Trophoblast cell (in vitro differentiated cells and primary cell): ENCODE measurements at regions not wholly inside any gene's neighbourhood (a gene's known extent, or its start where the extent isn't known, plus 50 kb on each side); places are given as distances from the start of the nearest gene placed in this dataset.

Source experiments
- DNase-seq, 2 donors: peaks; one replicate each; pipeline ENCODE4 v3.0.0-alpha.2; 2016
- H2AFZ ChIP-seq: 2 replicates; pipeline ENCODE4 v1.6.1; 2013; ENCODE audit warnings: low read length, moderate library complexity, mild to moderate bottlenecking; ENCODE audit not compliant: insufficient read depth, poor library complexity
- H2AK5ac ChIP-seq: 2 replicates; pipeline ENCODE4 v1.6.1; 2013; ENCODE audit warnings: mild to moderate bottlenecking, low read length
- H2BK120ac ChIP-seq: 2 replicates; pipeline ENCODE4 v1.6.1; 2013; ENCODE audit warnings: low read length, mild to moderate bottlenecking, moderate library complexity; ENCODE audit not compliant: insufficient read depth, poor library complexity
- H2BK12ac ChIP-seq: 2 replicates; pipeline ENCODE4 v1.6.1; 2013; ENCODE audit warnings: mild to moderate bottlenecking, low read length, moderate library complexity
- H2BK5ac ChIP-seq: 2 replicates; pipeline ENCODE4 v1.6.1; 2013; ENCODE audit warnings: low read length, low read depth, moderate library complexity, mild to moderate bottlenecking; ENCODE audit not compliant: poor library complexity
- H3K14ac ChIP-seq: 2 replicates; pipeline ENCODE4 v1.6.1; 2013; ENCODE audit warnings: mild to moderate bottlenecking, low read length
- H3K18ac ChIP-seq: 2 replicates; pipeline ENCODE4 v1.6.1; 2013; ENCODE audit warnings: mild to moderate bottlenecking, low read length
- H3K23ac ChIP-seq: 2 replicates; pipeline ENCODE4 v1.6.1; 2013; ENCODE audit warnings: low read length
- H3K27ac ChIP-seq: 2 replicates; pipeline ENCODE4 v1.5.1; 2013; ENCODE audit warnings: low read depth, mild to moderate bottlenecking, inconsistent platforms, low read length, moderate library complexity
- H3K27me3 ChIP-seq: 2 replicates; pipeline ENCODE4 v1.6.1; 2013; ENCODE audit warnings: inconsistent platforms, mild to moderate bottlenecking, low read length, moderate library complexity; ENCODE audit not compliant: insufficient read depth
- H3K36me3 ChIP-seq, 2 experiments: 1 replicate in 1 of 2; 2 replicates in 1 of 2; pipeline ENCODE4 v1.6.1; 2013; ENCODE audit warnings: low read length in 2 of 2, mild to moderate bottlenecking in 2 of 2, moderate library complexity in 1 of 2; ENCODE audit not compliant: insufficient read depth in 2 of 2, control insufficient read depth in 1 of 2
- H3K4ac ChIP-seq: 2 replicates; pipeline ENCODE4 v1.6.1; 2013; ENCODE audit warnings: low read depth, mild to moderate bottlenecking, low read length, moderate library complexity
- H3K4me1 ChIP-seq, 2 experiments: 1 replicate in 1 of 2; 2 replicates in 1 of 2; pipeline ENCODE4 v1.6.1; 2013; ENCODE audit warnings: low read length in 2 of 2, mild to moderate bottlenecking in 2 of 2, moderate library complexity in 1 of 2; ENCODE audit not compliant: insufficient read depth in 2 of 2, control insufficient read depth in 1 of 2
- H3K4me2 ChIP-seq: 2 replicates; pipeline ENCODE4 v1.6.1; 2013; ENCODE audit warnings: inconsistent platforms, mild to moderate bottlenecking, low read length, moderate library complexity
- H3K4me3 ChIP-seq: 2 replicates; pipeline ENCODE4 v1.5.1; 2013; ENCODE audit warnings: mild to moderate bottlenecking, low read depth, low read length, inconsistent platforms
- H3K79me1 ChIP-seq: one replicate; pipeline ENCODE4 v1.6.1; 2013; ENCODE audit warnings: low read length
- H3K79me2 ChIP-seq: 2 replicates; pipeline ENCODE4 v1.6.1; 2013; ENCODE audit warnings: low read length, mild to moderate bottlenecking; ENCODE audit not compliant: control insufficient read depth, insufficient read depth, poor library complexity
- H3K9ac ChIP-seq: 2 replicates; pipeline ENCODE4 v1.6.1; 2013; ENCODE audit warnings: mild to moderate bottlenecking, low read length
- H3K9me3 ChIP-seq: 2 replicates; pipeline ENCODE4 v1.6.1; 2013; ENCODE audit warnings: low read depth, mild to moderate bottlenecking, control low read depth, inconsistent platforms, low read length; ENCODE audit not compliant: insufficient read depth
- H4K12ac ChIP-seq: 2 replicates; pipeline ENCODE4 v1.6.1; 2013; ENCODE audit warnings: low read depth, mild to moderate bottlenecking, low read length, moderate library complexity
- H4K8ac ChIP-seq: 2 replicates; pipeline ENCODE4 v1.6.1; 2013; ENCODE audit warnings: low read depth, mild to moderate bottlenecking, low read length, moderate library complexity
- H4K91ac ChIP-seq: one replicate; pipeline ENCODE4 v1.6.1; 2013; ENCODE audit warnings: low read depth, mild to moderate bottlenecking, low read length, moderate library complexity
- WGBS: extraction: QIAGEN DNeasy Blood & Tissue Kit; methylation state at CpG from one replicate; pipeline ENCODE4 v1.1.7; 2013; ENCODE audit warnings: missing lambda C conversion rate; ENCODE audit not compliant: insufficient read length, insufficient coverage; ENCODE audit errors: extremely low coverage; 5-methylcytosine and 5-hydroxymethylcytosine counted together

DNA sequence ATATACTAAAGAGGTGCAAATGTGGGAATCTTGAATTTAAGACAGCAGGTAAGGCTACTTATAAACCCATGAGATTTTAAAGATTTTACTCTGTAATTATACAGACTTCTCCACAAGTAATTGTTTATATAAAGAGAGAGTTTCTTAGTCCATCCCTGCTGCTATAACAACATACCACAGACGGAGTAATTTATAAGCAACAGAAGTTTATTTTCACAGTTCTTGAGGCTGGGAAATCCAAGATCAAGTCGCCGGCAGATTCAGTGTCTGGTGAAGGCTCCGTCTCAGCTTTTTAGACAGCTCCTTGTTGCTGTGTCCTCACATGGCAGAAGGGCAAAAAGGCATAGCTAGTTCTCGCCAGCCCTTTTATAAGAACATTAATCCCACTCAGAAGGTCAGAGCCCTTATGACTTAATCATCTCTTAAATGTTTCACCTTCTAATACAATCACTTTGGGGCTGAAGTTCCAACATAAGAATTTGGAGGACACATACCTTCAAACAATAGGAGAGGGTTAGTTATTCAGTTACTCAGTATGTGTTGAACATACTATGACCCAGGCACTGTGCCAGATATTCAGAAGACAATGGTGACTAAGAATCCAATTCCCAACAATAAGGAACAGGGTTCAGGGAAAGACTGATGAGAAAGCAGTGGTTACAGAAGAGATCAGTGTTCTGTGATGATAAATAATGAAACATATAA is 466.0 kb downstream of the RIT2 start:
- no peak overlapping the region for H3K23ac ChIP-seq
- no peak overlapping the region for H4K91ac ChIP-seq
- H3K79me1 ChIP-seq, result no peaks in the 10 kb centered on the region

DNA sequence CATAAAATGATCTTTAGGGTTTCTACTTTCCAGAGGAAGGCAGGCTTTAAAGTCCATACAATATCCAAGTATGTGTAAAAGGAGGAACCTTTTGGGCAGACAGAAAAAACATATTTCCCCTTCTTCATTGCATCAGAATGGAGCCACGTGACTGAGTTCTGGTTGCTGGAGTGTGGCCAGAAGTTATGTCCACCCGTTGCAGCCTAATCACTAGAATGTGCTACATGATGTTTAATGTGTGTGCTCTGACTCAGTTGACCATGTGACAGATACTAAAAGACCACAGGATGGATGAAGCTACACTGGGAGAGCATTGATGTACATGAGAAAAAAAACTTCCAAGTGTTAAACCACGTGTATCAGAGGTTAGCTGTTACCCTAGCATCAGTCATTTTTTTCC is 460.9 kb downstream of the RIT2 start:
- H3K4me3 ChIP-seq, result no peak overlapping the region
- H3K27me3 ChIP-seq, result no peaks in the 10 kb centered on the region
- no CpG with 5 or more reads among the region's 3 CpGs for WGBS
- no peak overlapping the region for H3K18ac ChIP-seq
- no peak overlapping the region for H3K14ac ChIP-seq
- no peak overlapping the region for H2AK5ac ChIP-seq
- H3K79me1 ChIP-seq, result no peaks in the 10 kb centered on the region
- no peak for DNase-seq
- no peak overlapping the region for H3K9ac ChIP-seq
- no peak overlapping the region for H2AFZ ChIP-seq
- no peaks in the 10 kb centered on the region for H3K79me2 ChIP-seq
- no peak overlapping the region for H2BK5ac ChIP-seq
- no peak overlapping the region for H2BK120ac ChIP-seq
- H4K91ac ChIP-seq, result no peak overlapping the region
- H3K4ac ChIP-seq, result no peak overlapping the region
- no peak overlapping the region for H4K12ac ChIP-seq
- no peak overlapping the region for H3K27ac ChIP-seq
- H3K23ac ChIP-seq, result no peak overlapping the region
- no peaks in the 10 kb centered on the region for H3K9me3 ChIP-seq
- no peak overlapping the region for H2BK12ac ChIP-seq
- no peaks in the 10 kb centered on the region for H3K36me3 ChIP-seq
- no peak overlapping the region for H3K4me2 ChIP-seq
- no peaks in the 10 kb centered on the region for H3K4me1 ChIP-seq
- no peak overlapping the region for H4K8ac ChIP-seq

More for the DNA sequence above, 466.0 kb downstream of the RIT2 start:
- Histone ChIP-seq H3K4ac (no peak overlapping the region), H3K4me1 (no peaks in the 10 kb centered on the region), H2BK5ac (no peak overlapping the region), H3K14ac (no peak overlapping the region), H3K4me3 (no peak overlapping the region), H2BK12ac (no peak overlapping the region), H4K8ac (no peak overlapping the region), H3K27me3 (no peaks in the 10 kb centered on the region), H3K9me3 (no peaks in the 10 kb centered on the region), H3K79me2 (no peaks in the 10 kb centered on the region), H2AK5ac (no peak overlapping the region), H3K9ac (no peak overlapping the region), H4K12ac (no peak overlapping the region), H3K4me2 (no peak overlapping the region), H3K36me3 (no peaks in the 10 kb centered on the region), H3K18ac (no peak overlapping the region), H2AFZ (no peak overlapping the region), H2BK120ac (no peak overlapping the region), H3K27ac (no peak overlapping the region)
- no peak for DNase-seq
- whole genome bisulfite sequencing, result no CpG with 5 or more reads among the region's 5 CpGs

DNA sequence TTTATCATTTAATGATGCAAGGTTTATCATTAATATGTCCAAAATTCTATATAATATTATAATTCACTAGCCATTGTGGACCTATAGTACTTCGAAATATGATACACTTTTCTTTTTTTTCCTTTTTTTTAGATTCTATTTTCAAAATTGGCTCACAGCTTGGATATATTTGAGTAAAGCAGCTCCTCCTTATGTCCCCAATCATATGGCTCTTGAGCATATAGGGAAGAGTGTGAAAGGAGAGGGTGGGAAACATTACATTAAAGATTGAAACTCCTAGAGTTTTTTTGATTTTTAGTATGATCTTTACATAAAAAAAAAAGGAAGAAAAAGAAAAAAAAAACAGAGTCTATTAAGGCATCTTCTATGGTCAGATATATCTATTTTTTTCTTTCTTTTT is 457.9 kb downstream of the RIT2 start:
- no peak overlapping the region for H3K18ac ChIP-seq
- no peak overlapping the region for H4K91ac ChIP-seq
- no peak overlapping the region for H3K4ac ChIP-seq
- no peak overlapping the region for H3K4me3 ChIP-seq
- H3K23ac ChIP-seq, result no peak overlapping the region
- H2AK5ac ChIP-seq, result no peak overlapping the region
- H2AFZ ChIP-seq, result no peak overlapping the region
- no peak overlapping the region for H4K12ac ChIP-seq
- H3K27ac ChIP-seq, result no peak overlapping the region
- DNase-seq, result no peak
- no peak overlapping the region for H3K14ac ChIP-seq
- no peaks in the 10 kb centered on the region for H3K36me3 ChIP-seq
- H3K4me2 ChIP-seq, result no peak overlapping the region
- no peak overlapping the region for H2BK120ac ChIP-seq
- WGBS, result no CpG with 5 or more reads among the region's 1 CpG
- no peak overlapping the region for H3K9ac ChIP-seq
- no peak overlapping the region for H4K8ac ChIP-seq
- no peaks in the 10 kb centered on the region for H3K79me1 ChIP-seq
- no peaks in the 10 kb centered on the region for H3K27me3 ChIP-seq
- H3K79me2 ChIP-seq, result no peaks in the 10 kb centered on the region
- H2BK12ac ChIP-seq, result no peak overlapping the region
- H3K9me3 ChIP-seq, result no peaks in the 10 kb centered on the region
- no peaks in the 10 kb centered on the region for H3K4me1 ChIP-seq
- H2BK5ac ChIP-seq, result no peak overlapping the region

DNA sequence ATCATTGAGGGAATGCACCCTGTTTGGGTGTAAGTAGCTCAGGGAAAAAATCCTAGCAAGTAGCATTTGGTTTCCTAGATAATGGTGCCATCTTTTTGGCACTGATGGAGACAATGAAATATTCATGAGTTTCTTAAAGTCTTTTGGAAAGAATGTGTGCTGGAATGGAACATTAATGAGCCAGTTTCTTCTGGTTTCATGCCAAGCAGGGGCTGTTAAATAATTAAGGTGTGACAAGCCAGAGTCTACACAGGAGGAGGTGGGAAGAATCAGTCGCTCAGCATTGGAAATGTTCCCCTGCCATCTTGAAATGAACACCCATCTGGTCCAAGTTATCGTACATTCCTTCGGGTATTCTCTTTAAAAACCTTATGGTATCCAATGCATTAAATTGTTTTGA is 457.3 kb downstream of the RIT2 start:
- Histone ChIP-seq H3K4ac (no peak overlapping the region), H4K8ac (no peak overlapping the region), H2BK12ac (no peak overlapping the region), H3K23ac (no peak overlapping the region), H3K9ac (no peak overlapping the region), H3K4me3 (no peak overlapping the region), H4K91ac (no peak overlapping the region), H3K4me1 (no peaks in the 10 kb centered on the region), H3K27ac (no peak overlapping the region), H3K79me1 (no peaks in the 10 kb centered on the region), H3K79me2 (no peaks in the 10 kb centered on the region), H2BK120ac (no peak overlapping the region), H3K9me3 (no peaks in the 10 kb centered on the region), H3K27me3 (no peaks in the 10 kb centered on the region), H3K4me2 (no peak overlapping the region), H3K14ac (no peak overlapping the region), H2BK5ac (no peak overlapping the region), H3K36me3 (no peaks in the 10 kb centered on the region), H4K12ac (no peak overlapping the region), H2AK5ac (no peak overlapping the region), H3K18ac (no peak overlapping the region), H2AFZ (no peak overlapping the region)
- WGBS, result no CpG with 5 or more reads among the region's 3 CpGs
- DNase-seq, result no peak
